RWPE1 (cell line): ENCODE measurements at regions not wholly inside any gene's neighbourhood (a gene's known extent, or its start where the extent isn't known, plus 50 kb on each side); places are given as distances from the start of the nearest gene placed in this dataset.

Experiments used
- CTCF ChIA-PET: fragments of 350-600 bp; sonication (Branson Sonifier 250); formaldehyde crosslinking; extraction: SDS; loops from one replicate; lab custom pipeline; 2021; lab: Yijun Ruan, JAX
- POLR2A ChIA-PET: fragments of 400-600 bp; formaldehyde crosslinking; extraction: SDS; loops from one replicate; lab custom pipeline; 2020; ENCODE audit warnings: antibody characterized with exemption; ENCODE audit not compliant: low non-redundant PET; lab: Yijun Ruan, JAX
- DNase-seq: peaks from one replicate; pipeline ENCODE4 v3.0.0; 2012; ENCODE audit warnings: low spot score
- H3K27ac ChIP-seq: fragments of 450-650 bp; 2 replicates; pipeline ENCODE4 v1.5.1; 2017
- CTCF ChIP-seq: fragments of 450-650 bp; conservative IDR thresholded peaks from 2 replicates; pipeline ENCODE4 v1.5.1; 2017; ENCODE audit warnings: low read depth, mild to moderate bottlenecking

- ChIA-PET POLR2A (no interaction called here), CTCF (interaction anchor here (0.6 kb wide), 2 partner anchors 119 to 130 kb away, joined by 3 to 4 read pairs; no protein-coding TSS in a partner anchor)
Observed at GRCh38 chr12:113594967-113595366, 123.3 kb upstream of the LHX5 start.

GRCh38 chr12:113591480-113591974 is 119.9 kb upstream of the LHX5 start:
- TF ChIP-seq CTCF: no peak
- ChIA-PET CTCF (no interaction called here), POLR2A (no interaction called here)
- no peak overlapping the region for H3K27ac ChIP-seq
- DNase-seq: no peak

More at GRCh38 chr12:113594967-113595366, 123.3 kb upstream of the LHX5 start:
- no peak for DNase-seq
- no peak for TF ChIP-seq CTCF
- H3K27ac ChIP-seq: no peak overlapping the region

GRCh38 chr12:113589437-113589836 is 117.8 kb upstream of the LHX5 start:
- POLR2A ChIA-PET: no interaction called here
- no peak for DNase-seq
- no peak overlapping the region for H3K27ac ChIP-seq
- CTCF ChIA-PET: no interaction called here
- TF ChIP-seq CTCF: no peak

- no peak overlapping the region for H3K27ac ChIP-seq
- ChIA-PET POLR2A (no interaction called here), CTCF (no interaction called here)
- DNase-seq: no peak
- no peak for TF ChIP-seq CTCF
Observed at GRCh38 chr12:113587720-113588119, 116.0 kb upstream of the LHX5 start.

GRCh38 chr12:113586461-113586860 is 114.8 kb upstream of the LHX5 start:
- ChIA-PET CTCF (no interaction called here), POLR2A (no interaction called here)
- no peak overlapping the region for H3K27ac ChIP-seq

GRCh38 chr12:113582521-113583218 is 111.0 kb upstream of the LHX5 start:
- H3K27ac ChIP-seq: no peak overlapping the region
- no peak for TF ChIP-seq CTCF
- DNase-seq: no peak
- CTCF ChIA-PET: no interaction called here
- POLR2A ChIA-PET: no interaction called here

More at GRCh38 chr12:113586461-113586860, 114.8 kb upstream of the LHX5 start:
- DNase-seq: no peak
- no peak for TF ChIP-seq CTCF
